ENCODE measurements at regions not wholly inside any gene's neighbourhood (a gene's known extent, or its start where the extent isn't known, plus 50 kb on each side); places are given as distances from the start of the nearest gene placed in this dataset.
A peak's percentile ranks its signal among the peaks of the same experiment; 100 is the strongest.
"Not testable (repeated sequence)": the region's sequence is repeated elsewhere in the genome, so short reads cannot be mapped to it uniquely, and the experiment has no call there.

GRCh38 chr1:90864681-90865080, 147.6 kb upstream of the BARHL2 start:
- DNase-seq, result no peak

- no peak for DNase-seq
These were observed 145.7 kb upstream of the BARHL2 start for GRCh38 chr1:90862782-90863181.

- not testable (repeated sequence) for DNase-seq
These were observed 144.3 kb upstream of the BARHL2 start for GRCh38 chr1:90861421-90861820.

- no peak for DNase-seq
These were observed 139.4 kb upstream of the BARHL2 start for GRCh38 chr1:90856463-90857007.

GRCh38 chr1:90854397-90854924, 137.4 kb upstream of the BARHL2 start:
- DNase-seq, result no peak

- DNase-seq, result no peak
These were observed 134.6 kb upstream of the BARHL2 start for GRCh38 chr1:90851711-90852050.

- peak; percentile 80 for DNase-seq
These were observed 134.0 kb upstream of the BARHL2 start for GRCh38 chr1:90850898-90851710.

- no peak for DNase-seq
These were observed 133.2 kb upstream of the BARHL2 start for GRCh38 chr1:90850181-90850897.

- no peak for DNase-seq
These were observed 124.4 kb upstream of the BARHL2 start for GRCh38 chr1:90841473-90841872.

- no peak for DNase-seq
These were observed 123.2 kb upstream of the BARHL2 start for GRCh38 chr1:90840352-90840751.

- no peak for DNase-seq
These were observed 122.2 kb upstream of the BARHL2 start for GRCh38 chr1:90839323-90839722.

GRCh38 chr1:90838720-90839119, 121.6 kb upstream of the BARHL2 start:
- DNase-seq, result no peak

GRCh38 chr1:90837420-90837819, 120.3 kb upstream of the BARHL2 start:
- no peak for DNase-seq

- DNase-seq, result no peak
These were observed 119.2 kb upstream of the BARHL2 start for GRCh38 chr1:90836345-90836679.

GRCh38 chr1:90835661-90836344, 118.7 kb upstream of the BARHL2 start:
- no peak for DNase-seq

GRCh38 chr1:90834886-90835660, 118.0 kb upstream of the BARHL2 start:
- DNase-seq, result no peak

- no peak for DNase-seq
These were observed 117.3 kb upstream of the BARHL2 start for GRCh38 chr1:90834354-90834885.

- DNase-seq, result no peak
These were observed 116.5 kb upstream of the BARHL2 start for GRCh38 chr1:90833466-90834110.

- no peak for DNase-seq
These were observed 114.8 kb upstream of the BARHL2 start for GRCh38 chr1:90831910-90832309.

- no peak for DNase-seq
These were observed 109.7 kb upstream of the BARHL2 start for GRCh38 chr1:90826834-90827233.

GRCh38 chr1:90826024-90826423, 108.9 kb upstream of the BARHL2 start:
- DNase-seq, result no peak

GRCh38 chr1:90824551-90824950, 107.4 kb upstream of the BARHL2 start:
- DNase-seq, result no peak
